NCI-H82 treated with DMSO at 0.1 percent for 48 hours (cell line): ENCODE measurements at regions not wholly inside any gene's neighbourhood (a gene's known extent, or its start where the extent isn't known, plus 50 kb on each side); places are given as distances from the start of the nearest gene placed in this dataset.
"Not testable (repeated sequence)": the region's sequence is repeated elsewhere in the genome, so short reads cannot be mapped to it uniquely, and the experiment has no call there.

Experiments used
- DNase-seq: peaks from one replicate; lab custom pipeline; 2025; ENCODE audit not compliant: unreplicated experiment; lab: John Stamatoyannopoulos, UW

GRCh38 chr14:58730792-58731464 is 93.2 kb downstream of the DACT1 start:
- no peak for DNase-seq

- no peak for DNase-seq
These were observed 93.9 kb downstream of the DACT1 start for GRCh38 chr14:58731465-58732293.

GRCh38 chr14:58732387-58732786 is 94.6 kb downstream of the DACT1 start:
- no peak for DNase-seq

GRCh38 chr14:58733451-58734208 is 95.9 kb downstream of the DACT1 start:
- no peak for DNase-seq

GRCh38 chr14:58735596-58735995 is 97.8 kb downstream of the DACT1 start:
- no peak for DNase-seq

GRCh38 chr14:58736606-58737005 is 98.8 kb downstream of the DACT1 start:
- no peak for DNase-seq

- no peak for DNase-seq
These were observed 99.7 kb downstream of the DACT1 start for GRCh38 chr14:58737511-58737910.

GRCh38 chr14:58738189-58738836 is 100.6 kb downstream of the DACT1 start:
- DNase-seq = no peak

GRCh38 chr14:58738876-58739275 is 101.1 kb downstream of the DACT1 start:
- no peak for DNase-seq

- DNase-seq = no peak
These were observed 101.9 kb downstream of the DACT1 start for GRCh38 chr14:58739674-58740073.

- no peak for DNase-seq
These were observed 102.7 kb downstream of the DACT1 start for GRCh38 chr14:58740379-58740935.

- DNase-seq = no peak
These were observed 107.1 kb downstream of the DACT1 start for GRCh38 chr14:58744801-58745394.

- DNase-seq = no peak
These were observed 108.5 kb downstream of the DACT1 start for GRCh38 chr14:58746261-58746660.

GRCh38 chr14:58746701-58747100 is 108.9 kb downstream of the DACT1 start:
- DNase-seq = no peak

- DNase-seq = no peak
These were observed 109.4 kb downstream of the DACT1 start for GRCh38 chr14:58747181-58747580.

GRCh38 chr14:58748251-58748650 is 110.5 kb downstream of the DACT1 start:
- DNase-seq = not testable (repeated sequence)

GRCh38 chr14:58749066-58749669 is 111.4 kb downstream of the DACT1 start:
- no peak for DNase-seq

- DNase-seq = no peak
These were observed 112.8 kb downstream of the DACT1 start for GRCh38 chr14:58750321-58751269.

- no peak for DNase-seq
These were observed 114.0 kb downstream of the DACT1 start for GRCh38 chr14:58751788-58752187.
